NCI-H1105 treated with DMSO at 0.1 percent for 48 hours (cell line): ENCODE measurements at regions not wholly inside any gene's neighbourhood (a gene's known extent, or its start where the extent isn't known, plus 50 kb on each side); places are given as distances from the start of the nearest gene placed in this dataset.

Source experiments
- DNase-seq: peaks from one replicate; lab custom pipeline; 2025; lab: John Stamatoyannopoulos, UW

DNA sequence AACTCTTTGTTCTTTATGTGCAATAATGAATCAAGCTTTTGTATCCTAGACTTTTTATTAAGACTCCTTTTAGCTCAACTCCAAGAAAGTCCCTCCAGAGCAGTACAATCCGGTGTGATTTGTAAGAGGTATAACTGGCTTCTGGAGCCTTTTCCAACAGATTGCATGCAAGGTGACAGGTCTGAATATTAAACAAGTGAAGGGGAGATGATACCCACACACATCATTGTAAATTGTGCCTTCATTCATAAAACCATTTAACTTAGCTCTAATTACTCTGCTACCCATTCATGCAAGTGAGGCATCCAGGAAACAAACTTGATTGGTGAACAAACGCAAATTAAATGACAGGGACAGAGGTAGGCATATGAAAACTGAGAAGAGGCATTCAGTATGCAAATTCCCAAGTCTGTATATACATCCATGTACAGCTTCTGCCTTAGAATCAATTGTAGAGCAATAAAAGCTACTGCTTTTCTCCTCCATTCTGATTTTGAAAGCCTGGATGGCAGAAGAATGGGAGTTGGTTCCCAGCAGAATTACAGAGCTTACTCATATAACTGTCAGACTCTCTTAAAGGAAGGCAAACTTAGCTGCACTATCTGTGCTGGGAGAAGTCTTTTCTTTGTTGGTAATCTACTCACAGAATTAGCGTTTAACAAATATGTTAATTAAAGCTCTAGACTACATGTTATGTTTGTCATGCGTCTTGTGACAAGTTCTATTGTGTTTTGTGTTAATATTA lies 261.0 kb upstream of the CDH6 start:
- DNase-seq: no peak

DNA sequence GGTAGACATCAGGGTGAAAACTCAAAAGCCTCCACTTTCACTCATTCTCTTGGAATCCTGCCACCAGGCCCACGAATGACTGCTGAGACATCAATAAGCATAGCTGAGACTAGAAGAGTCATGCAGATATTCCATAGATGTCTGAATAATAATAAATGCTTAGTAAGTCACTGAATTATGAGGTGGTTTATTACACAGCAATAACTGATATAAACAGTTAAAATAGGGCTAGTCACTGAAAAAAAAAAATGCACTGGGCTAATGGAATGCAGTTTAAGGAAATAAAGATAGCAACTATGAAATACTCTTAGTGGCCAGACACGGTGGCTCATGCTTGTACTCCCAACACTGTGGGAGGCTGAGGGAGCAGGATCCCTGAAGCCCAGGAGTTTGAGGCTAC lies 262.8 kb upstream of the CDH6 start:
- DNase-seq: no peak

- no peak for DNase-seq
These were observed 264.5 kb upstream of the CDH6 start for GRCh38 chr5:30928956-30929355.

- DNase-seq: no peak
These were observed 267.3 kb upstream of the CDH6 start for GRCh38 chr5:30926218-30926617.

GRCh38 chr5:30921388-30921787 lies 272.1 kb upstream of the CDH6 start:
- DNase-seq: no peak

- DNase-seq: no peak
These were observed 275.3 kb upstream of the CDH6 start for GRCh38 chr5:30918171-30918570.

DNA sequence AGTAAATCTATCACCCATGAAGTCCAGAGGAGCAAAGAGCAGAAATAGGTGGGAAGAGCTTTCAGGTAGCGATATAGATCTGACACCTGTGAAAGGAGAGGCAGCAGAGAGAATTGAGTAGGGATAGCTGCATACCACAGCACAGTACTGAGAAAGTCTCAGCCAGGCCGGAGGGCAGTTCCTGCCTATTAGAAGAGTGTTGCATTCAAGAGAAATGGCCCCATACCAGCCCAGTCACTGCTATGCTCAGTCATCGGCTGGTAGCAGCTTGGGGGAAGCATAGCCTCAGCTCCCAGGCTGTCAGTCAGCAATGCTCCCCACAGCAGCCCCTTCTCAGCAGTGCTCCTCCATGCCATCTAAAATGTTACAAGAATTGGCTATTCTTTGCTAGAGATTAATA lies 285.1 kb upstream of the CDH6 start:
- DNase-seq: no peak

DNA sequence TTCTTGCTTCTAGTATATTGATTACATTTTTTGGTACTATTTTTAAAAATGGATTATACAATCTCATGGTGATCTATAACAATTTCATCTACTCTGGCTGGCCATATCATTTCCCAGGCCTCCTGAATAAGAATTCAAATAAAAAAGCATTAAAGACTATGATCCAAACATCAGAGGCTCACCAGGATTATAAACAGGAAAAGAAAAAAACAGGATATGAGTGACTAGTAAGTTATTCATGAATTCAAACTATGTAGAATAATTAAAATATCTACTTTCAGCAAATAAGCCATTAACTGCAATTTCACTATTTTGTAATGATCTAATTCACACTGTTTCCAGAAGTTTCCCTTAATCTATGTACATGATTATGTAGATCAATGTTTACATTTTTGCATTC lies 293.1 kb upstream of the CDH6 start:
- no peak for DNase-seq

DNA sequence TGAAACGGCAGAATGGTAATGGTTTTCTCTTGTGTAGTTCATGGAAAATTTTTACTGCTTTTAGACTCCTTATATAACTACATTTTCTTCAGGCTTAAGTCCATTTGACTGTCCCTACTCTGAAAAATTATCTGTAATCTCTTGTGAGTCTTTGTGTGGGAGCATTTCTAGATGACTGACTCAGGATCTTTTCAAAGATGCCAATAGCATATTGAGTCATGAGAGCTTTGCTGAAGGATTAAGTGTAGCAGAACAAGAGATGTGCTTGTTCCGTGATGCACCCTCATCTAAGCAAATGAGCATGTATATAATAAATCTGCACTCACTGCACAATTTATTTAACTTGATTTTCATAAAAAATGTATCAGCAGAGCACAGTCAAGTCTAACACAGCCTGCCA lies 298.7 kb upstream of the CDH6 start:
- DNase-seq: no peak

DNA sequence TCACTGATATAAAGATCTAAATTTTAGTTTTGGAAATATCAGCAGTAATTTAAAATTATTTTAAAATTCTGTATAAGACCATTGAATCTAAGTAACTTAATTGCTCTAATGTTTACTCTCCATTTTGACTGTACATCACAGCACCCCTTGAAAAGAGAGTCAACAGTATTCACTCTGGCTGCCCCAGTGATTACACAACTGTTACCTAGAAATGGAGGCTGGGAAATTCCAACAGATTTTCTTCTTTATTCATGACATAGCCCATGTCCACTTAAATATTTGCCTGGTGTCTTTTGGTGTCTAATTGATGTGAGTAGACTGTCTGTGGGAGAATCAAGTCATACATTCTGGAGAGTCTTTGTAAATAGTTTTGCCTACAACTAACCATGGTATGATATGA lies 301.8 kb upstream of the CDH6 start:
- DNase-seq: no peak

DNA sequence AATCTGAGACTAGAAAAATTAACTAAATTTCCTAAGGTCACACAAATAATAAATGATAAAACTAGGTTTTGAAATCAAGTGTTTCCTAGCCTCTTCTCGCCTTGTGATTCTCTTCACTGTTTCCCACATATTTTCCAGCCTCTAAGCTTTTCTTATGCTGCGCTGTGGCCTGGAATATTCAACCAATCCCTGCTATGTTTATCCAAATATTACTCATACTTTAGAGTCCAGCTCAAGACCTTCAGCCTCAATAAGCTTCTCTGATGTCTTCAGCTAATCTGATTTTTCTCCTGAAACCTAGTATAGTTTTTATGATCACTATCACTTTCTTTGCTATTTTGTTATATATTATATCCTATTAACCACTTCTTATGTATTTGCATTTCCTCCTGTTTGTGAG lies 303.1 kb upstream of the CDH6 start:
- DNase-seq: no peak

GRCh38 chr5:30880514-30880913 lies 313.0 kb upstream of the CDH6 start:
- no peak for DNase-seq

DNA sequence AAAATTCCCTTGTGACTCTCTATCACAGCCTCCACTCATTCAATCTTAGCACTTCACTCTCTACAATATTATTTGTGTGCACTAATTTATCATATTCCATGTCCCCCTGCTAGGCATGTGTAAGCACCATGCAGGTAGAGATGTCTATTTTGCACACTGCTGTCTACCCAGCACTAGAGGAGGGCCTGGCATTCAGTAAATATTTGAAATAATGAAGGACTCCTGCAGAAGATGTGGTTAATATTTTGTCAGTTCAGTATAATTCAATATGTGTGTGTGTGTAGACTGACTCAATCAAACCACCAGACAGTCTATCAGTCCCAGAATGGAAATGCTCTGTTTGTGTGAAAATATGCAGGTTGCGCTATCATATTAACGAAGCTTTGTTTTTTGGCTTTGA lies 313.6 kb upstream of the CDH6 start:
- DNase-seq: no peak

- no peak for DNase-seq
These were observed 314.7 kb upstream of the CDH6 start for GRCh38 chr5:30878746-30879145.

DNA sequence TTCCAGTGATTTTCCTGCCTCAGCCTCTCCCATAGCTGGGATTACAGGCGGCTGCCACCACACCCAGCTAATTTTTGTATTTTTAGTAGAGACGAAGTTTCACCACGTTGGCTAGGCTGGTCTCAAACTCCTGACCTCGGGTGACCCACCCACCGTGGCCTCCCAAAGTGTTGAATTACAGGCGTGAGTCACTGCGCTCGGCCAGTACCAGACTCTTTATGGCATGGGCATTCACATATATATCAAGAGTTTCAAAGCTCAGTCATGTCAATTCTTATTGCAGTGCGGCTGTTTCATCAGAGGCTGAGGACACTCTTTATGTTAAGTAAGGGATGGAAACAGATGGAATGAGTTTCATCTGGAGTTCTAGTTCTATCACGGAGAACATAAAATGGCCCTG lies 315.2 kb upstream of the CDH6 start:
- DNase-seq: no peak

- no peak for DNase-seq
These were observed 319.0 kb upstream of the CDH6 start for GRCh38 chr5:30874241-30875034.

GRCh38 chr5:30871196-30871595 lies 322.3 kb upstream of the CDH6 start:
- no peak for DNase-seq

DNA sequence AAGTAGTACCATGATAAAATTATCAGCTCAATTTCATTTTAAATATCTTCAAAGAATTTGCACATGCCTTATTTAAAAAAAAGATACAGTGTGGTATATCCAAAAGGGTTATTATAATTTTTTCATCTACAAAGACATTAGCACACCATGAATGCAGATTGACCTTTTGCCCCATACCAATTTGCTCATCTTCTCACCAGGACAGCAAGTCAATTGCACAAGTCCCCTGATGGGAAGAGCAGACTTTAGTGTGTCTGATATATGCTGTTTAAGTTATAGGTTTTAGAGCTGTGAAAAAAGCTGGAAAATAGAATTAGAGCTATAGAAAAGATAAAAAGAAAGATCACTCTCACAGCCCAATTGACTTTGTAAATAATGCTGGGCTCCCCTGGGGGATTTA lies 325.8 kb upstream of the CDH6 start:
- DNase-seq: no peak

- DNase-seq: no peak
These were observed 327.3 kb upstream of the CDH6 start for GRCh38 chr5:30866142-30866541.

DNA sequence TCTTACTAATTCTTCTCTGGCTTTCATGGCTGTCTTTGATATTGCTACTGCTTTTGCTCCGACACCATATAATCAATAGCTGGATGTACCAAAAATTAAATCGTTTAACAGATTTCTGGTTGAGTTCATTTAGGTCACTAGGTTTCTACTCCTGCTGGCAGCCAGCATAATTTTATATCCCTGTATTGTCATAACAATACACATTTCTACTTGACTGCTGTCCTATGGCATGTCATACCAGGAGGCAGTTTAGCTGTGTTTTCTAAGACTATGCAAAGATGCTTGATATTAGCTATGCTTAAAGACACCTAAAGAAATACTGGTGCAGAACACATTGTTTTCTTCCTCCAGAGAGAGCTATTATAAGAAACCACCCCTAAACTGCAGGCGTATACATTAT lies 337.2 kb upstream of the CDH6 start:
- no peak for DNase-seq

DNA sequence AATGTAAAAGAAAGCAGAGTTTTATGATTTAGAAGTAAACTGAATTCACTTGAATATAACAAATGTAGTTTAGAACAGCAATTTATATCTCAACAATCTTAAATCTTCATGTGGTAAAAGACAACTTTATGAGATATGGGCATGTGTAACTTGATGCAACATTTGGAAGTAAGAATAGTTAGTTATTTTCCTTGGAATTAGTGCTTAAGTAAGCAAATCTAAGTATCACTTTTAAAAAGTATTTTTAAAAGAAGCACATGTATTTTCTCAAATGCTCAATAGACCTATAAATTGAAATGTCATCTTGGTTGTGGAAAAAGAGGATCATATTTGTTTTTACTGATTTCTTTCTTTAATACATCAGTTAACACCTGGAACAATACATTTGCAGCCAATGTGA lies 340.3 kb upstream of the CDH6 start:
- DNase-seq: no peak

DNA sequence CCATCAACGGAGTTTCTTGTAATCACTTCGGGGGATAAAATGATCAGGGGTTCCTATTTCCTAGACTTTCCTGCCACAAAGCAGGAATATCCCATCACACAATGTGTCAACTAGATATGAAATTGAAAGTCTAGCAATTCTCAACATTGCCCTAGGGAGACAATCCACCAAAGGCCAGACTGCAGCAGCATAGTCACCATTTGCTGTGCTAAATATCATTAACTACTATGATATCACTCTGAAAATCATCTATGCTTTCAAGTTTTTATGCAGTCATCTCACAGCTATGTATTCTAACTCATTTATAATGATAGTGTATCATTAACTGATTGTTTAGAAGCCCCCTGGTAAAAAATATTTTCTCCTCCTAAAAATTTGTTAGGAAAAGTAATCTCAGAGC lies 342.6 kb upstream of the CDH6 start:
- no peak for DNase-seq

GRCh38 chr5:30849931-30850710 lies 343.4 kb upstream of the CDH6 start:
- DNase-seq: no peak
